ENCODE measurements at regions not wholly inside any gene's neighbourhood (a gene's known extent, or its start where the extent isn't known, plus 50 kb on each side); places are given as distances from the start of the nearest gene placed in this dataset.
"Not testable (repeated sequence)": the region's sequence is repeated elsewhere in the genome, so short reads cannot be mapped to it uniquely, and the experiment has no call there.

DNA sequence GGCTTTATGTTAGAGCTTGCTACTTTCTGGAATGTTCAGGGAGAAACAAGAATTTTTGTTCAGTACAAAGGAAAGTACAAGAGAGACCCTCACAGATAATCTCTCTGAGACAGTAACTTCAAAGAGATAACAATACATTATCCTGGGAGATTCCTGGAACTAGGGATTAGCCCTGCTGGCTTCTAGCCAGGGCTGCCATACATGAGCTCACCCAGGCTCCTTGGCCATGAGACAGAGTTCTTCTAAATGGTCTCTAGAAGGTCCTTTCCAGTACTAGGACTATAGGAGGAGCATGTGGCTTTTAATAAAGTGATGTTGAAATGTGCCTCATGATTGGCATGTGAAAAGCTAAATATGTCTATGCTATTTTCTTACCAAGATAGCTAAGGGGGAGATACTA lies 342.5 kb downstream of the EMP1 start:
- Histone ChIP-seq H2AFZ (ENCODE audit: low read depth, low read length) (no peak overlapping the region), H3K9me3 (ENCODE audit: low read length) (no peaks in the 10 kb centered on the region), H3K36me3 (ENCODE audit: insufficient read depth, low read length) (no peaks in the 10 kb centered on the region), H3K4me1 (ENCODE audit: insufficient read depth, low read length) (peaks cover 10% of the 10 kb centered on the region), H3K4me3 (ENCODE audit: low read length) (no peak overlapping the region), H3K27me3 (ENCODE audit: insufficient read depth, low read length) (no peaks in the 10 kb centered on the region)

DNA sequence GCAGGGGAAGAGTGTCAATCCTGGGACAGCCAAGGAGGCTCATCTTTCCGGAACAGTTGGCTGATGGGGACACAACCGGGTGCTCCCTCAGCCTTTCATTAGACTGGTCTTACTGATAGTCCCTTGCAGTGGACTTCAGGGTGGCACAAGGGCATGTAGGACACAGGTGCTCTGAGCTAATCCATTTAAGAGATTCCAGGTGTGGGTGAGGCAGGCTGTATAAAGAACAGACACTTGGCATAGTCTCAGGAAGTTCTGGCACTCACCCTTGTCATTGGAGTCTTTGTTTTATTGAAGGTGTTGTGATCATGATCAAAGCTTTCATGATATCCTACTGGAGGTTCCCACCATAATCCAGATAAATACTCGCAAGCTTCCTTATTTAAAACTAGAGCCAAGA lies 341.6 kb downstream of the EMP1 start:
- H3K4me1 ChIP-seq (ENCODE audit: insufficient read depth, low read length), result peaks cover 14% of the 10 kb centered on the region
- no peak overlapping the region for H2AFZ ChIP-seq (ENCODE audit: low read depth, low read length)
- H3K27me3 ChIP-seq (ENCODE audit: insufficient read depth, low read length), result no peaks in the 10 kb centered on the region
- no peaks in the 10 kb centered on the region for H3K36me3 ChIP-seq (ENCODE audit: insufficient read depth, low read length)
- no peaks in the 10 kb centered on the region for H3K9me3 ChIP-seq (ENCODE audit: low read length)
- H3K4me3 ChIP-seq (ENCODE audit: low read length), result no peak overlapping the region

DNA sequence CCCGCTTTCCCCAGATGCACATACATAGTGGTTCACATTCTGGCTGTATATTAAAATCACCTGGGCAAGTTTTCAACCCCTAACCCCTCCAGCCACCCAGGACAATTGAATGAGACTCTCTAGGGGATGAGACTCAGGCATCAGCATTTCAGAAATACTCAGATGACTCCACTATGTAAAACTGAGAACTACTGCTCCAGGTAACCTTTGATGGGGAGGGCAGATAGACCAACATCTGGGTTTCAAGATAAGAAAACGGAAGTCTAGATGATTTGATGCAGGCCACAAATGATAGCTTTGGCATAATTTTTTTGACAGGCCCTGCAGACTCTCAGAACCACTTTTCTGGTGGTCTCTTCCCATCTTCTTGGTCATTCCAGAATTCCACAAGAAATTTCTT lies 341.1 kb downstream of the EMP1 start:
- no peak overlapping the region for H2AFZ ChIP-seq (ENCODE audit: low read depth, low read length)
- no peaks in the 10 kb centered on the region for H3K9me3 ChIP-seq (ENCODE audit: low read length)
- no peaks in the 10 kb centered on the region for H3K27me3 ChIP-seq (ENCODE audit: insufficient read depth, low read length)
- peaks cover 14% of the 10 kb centered on the region for H3K4me1 ChIP-seq (ENCODE audit: insufficient read depth, low read length)
- no peak overlapping the region for H3K4me3 ChIP-seq (ENCODE audit: low read length)
- H3K36me3 ChIP-seq (ENCODE audit: insufficient read depth, low read length), result no peaks in the 10 kb centered on the region

DNA sequence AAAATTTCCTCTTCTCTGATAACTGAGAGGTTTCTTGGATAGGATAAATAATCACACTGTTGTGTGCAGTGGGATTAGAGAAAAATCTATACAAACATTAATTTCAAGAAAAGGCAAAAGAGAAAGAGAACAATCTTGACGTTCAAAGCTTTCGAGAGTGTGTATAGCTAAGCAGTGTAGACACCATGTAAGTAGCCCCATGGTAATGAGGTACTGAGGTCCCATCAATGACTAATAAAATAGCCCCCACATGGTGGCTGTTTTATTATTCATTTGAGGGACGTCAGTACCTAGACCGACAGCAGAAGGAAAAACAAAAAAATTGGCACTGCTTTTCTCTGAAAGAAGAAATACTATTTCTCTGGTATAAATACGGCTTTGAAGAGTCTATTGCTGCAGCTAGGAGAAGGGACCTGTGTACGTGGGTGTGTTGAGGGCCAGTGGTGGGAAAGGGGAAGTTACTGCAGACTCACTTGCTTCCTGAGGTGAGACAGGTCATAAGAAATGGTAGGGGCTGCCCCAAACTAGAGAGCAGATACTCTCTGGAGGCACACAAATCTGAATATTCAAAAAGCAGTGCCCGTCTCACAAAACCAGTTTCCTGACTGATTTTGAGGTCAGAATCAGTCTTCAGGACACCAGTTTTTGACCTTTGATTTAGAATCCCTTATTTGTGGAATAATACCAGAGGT lies 339.8 kb downstream of the EMP1 start:
- Histone ChIP-seq H3K4me1 (ENCODE audit: insufficient read depth, low read length) (peaks cover 11% of the 10 kb centered on the region), H3K9me3 (ENCODE audit: low read length) (no peaks in the 10 kb centered on the region), H3K27me3 (ENCODE audit: insufficient read depth, low read length) (no peaks in the 10 kb centered on the region), H2AFZ (ENCODE audit: low read depth, low read length) (no peak overlapping the region), H3K36me3 (ENCODE audit: insufficient read depth, low read length) (no peaks in the 10 kb centered on the region), H3K4me3 (ENCODE audit: low read length) (no peak overlapping the region)

DNA sequence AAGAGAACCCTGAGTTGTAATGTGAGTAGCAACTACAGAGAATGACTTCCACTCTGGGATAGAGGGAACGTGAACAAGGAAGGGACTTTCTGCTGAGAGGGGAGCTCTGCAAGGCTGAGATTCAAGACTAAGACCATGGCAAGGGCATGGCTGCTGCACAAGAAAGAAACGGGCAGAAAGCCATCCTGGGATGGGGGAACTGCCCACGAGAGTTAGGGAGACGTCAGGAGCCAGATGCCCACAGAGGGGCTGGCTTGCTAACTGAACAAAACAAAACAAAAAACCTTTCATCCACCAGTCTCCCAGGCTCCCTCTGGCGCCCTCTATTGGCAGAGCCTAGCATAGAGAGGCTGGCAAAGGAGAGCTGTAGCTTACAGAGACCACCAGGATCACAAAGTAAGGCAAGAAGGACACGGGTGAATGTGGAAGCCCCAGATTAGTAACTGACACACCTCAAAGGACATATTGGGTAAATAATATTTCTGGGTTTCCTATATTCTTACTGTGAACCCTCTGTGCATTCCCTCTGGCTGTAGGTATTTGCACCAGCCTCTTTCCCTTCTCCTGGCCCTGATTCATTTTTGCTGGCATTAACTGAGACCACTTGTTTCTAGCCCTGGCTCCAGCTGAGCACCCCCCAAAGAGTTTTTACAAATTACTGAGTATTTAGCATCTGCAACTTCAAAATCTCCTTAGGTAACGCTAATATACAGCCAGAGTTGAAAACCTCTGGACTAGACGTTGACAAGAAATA lies 338.3 kb downstream of the EMP1 start:
- Histone ChIP-seq H2AFZ (ENCODE audit: low read depth, low read length) (no peak overlapping the region), H3K36me3 (ENCODE audit: insufficient read depth, low read length) (no peaks in the 10 kb centered on the region), H3K27me3 (ENCODE audit: insufficient read depth, low read length) (no peaks in the 10 kb centered on the region), H3K9me3 (ENCODE audit: low read length) (no peaks in the 10 kb centered on the region), H3K4me1 (ENCODE audit: insufficient read depth, low read length) (peaks cover 11% of the 10 kb centered on the region), H3K4me3 (ENCODE audit: low read length) (no peak overlapping the region)

DNA sequence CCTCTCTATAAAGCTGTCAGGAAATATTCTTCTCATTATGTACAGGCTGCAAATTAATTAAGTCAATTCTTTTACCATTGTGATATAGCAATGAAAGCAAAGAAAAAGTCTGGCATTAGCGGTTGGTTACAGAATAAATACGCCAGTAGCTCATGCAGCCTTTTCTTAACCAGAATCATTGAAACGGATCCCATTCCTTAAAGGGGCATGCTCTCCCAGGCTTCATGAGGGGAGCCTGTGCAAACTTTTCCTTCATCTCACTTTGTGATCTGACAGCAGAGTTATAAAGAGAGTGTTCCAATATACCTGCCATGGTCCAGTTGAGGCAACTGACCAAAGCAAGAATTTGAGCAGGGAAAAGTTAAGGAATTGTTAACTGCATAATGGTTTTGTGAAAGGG lies 337.7 kb downstream of the EMP1 start:
- Histone ChIP-seq H3K36me3 (ENCODE audit: insufficient read depth, low read length) (no peaks in the 10 kb centered on the region), H2AFZ (ENCODE audit: low read depth, low read length) (no peak overlapping the region), H3K27me3 (ENCODE audit: insufficient read depth, low read length) (no peaks in the 10 kb centered on the region), H3K4me1 (ENCODE audit: insufficient read depth, low read length) (peaks cover 11% of the 10 kb centered on the region), H3K4me3 (ENCODE audit: low read length) (no peak overlapping the region), H3K9me3 (ENCODE audit: low read length) (no peaks in the 10 kb centered on the region)

DNA sequence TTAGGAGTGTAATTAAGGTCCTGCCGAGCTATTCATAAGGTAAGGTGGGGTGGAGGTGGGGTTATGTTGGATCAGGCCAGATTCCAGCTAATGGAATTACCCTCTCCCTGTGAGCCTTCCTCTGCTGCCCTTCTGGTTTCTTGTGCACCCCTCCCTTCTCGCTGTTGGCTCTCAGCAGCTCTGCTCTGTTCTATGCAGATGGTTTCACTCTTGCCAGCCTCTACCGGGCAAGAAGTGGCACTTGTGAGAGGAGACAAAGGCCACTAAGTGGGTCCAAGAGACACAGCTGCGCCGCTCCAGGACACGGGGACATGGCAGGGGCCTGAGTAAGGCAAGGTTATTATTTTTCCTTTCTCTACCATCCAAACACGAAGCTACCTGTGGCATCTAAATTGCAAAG lies 334.4 kb downstream of the EMP1 start:
- Histone ChIP-seq H3K4me3 (ENCODE audit: low read length) (no peak overlapping the region), H3K27me3 (ENCODE audit: insufficient read depth, low read length) (no peaks in the 10 kb centered on the region), H2AFZ (ENCODE audit: low read depth, low read length) (no peak overlapping the region), H3K36me3 (ENCODE audit: insufficient read depth, low read length) (no peaks in the 10 kb centered on the region), H3K9me3 (ENCODE audit: low read length) (no peaks in the 10 kb centered on the region), H3K4me1 (ENCODE audit: insufficient read depth, low read length) (peaks cover 16% of the 10 kb centered on the region)

DNA sequence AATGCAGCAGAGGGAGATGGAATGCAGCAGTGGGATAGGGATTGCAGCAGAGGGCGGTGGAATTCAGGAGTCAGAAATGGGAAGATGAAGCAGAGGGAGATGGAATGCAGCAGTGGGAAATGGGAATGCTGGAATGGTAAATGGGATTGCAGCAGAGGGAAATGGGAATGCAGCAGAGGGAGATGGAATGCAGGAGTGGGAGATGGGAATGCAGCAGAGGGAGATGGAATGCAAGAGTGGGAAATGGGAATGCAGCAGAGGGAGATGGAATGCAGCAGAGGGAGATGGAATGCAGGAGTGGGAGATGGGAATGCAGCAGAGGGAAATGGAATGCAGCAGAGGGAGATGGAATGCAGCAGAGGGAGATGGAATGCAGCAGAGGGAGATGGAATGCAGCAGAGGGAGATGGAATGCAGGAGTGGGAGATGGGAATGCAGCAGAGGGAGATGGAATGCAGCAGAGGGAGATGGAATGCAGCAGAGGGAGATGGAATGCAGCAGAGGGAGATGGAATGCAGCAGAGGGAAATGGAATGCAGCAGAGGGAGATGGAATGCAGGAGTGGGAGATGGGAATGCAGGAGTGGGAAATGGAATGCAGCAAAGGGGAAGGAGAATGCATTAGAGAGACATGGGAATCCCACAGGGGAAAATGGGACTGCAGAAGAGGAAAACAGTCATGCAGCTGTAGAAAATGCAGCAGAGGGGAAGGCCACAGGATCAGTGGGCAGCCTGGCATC lies 329.8 kb downstream of the EMP1 start:
- H3K4me1 ChIP-seq (ENCODE audit: insufficient read depth, low read length), result peaks cover 15% of the 10 kb centered on the region
- not testable (repeated sequence) for H3K4me3 ChIP-seq (ENCODE audit: low read length)

DNA sequence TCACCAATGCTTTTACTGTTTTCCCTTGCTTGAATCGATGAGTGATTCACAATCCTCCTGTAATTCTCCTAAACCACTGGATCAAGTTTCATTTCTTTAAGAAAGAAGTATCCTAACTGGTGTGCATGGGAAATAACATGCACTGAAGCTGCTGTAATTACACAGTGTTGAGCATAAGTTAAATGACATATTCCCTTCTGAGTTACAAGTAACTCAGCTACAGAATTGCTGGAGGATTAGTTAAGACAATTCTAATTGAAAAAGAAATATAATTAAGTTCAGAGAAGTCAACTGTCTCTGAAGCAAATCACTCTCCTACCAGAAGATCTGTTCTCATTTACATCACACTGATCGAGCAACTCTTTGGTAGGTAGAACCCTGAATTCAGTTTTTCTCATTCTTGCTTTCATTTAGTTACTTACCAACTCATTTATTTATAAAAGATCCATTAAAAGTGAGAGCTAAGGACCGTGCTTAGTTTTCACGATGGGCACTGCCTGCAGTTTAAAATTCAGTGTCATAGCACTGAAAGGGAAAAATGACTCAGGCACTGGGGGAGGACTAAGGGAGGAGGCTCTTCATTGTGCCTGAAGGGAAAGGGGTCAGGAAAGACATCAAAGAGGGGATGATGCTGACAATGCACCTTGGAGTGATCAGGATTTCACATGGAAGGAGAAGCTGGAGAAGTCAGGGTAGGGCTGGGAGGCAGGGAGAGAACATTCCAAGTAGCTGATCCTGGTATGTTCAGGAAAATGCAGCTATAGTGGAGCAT lies 327.2 kb downstream of the EMP1 start:
- H3K4me3 ChIP-seq (ENCODE audit: low read length), result no peak overlapping the region

More for the DNA sequence above, 329.8 kb downstream of the EMP1 start:
- not testable (repeated sequence) for H2AFZ ChIP-seq (ENCODE audit: low read depth, low read length); H3K27me3 ChIP-seq (ENCODE audit: insufficient read depth, low read length); H3K36me3 ChIP-seq (ENCODE audit: insufficient read depth, low read length); H3K9me3 ChIP-seq (ENCODE audit: low read length)

DNA sequence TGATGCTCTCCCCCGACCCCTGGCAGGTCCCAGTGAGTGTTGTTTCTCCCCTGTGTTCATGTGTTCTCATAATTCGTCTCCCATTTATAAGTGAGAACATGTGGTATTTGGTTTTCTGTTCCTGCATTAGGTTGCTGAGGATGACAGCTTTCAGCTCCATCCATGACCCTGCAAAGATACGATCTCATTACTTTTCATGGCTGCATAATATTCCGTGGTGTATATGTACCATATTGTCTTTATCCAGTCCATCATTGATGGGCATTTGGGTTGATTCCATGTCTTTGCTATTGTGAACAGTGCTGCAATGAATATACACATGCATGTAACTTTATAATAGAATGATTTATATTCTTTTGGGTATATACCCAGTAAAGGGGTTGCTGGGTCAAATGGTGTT lies 321.5 kb downstream of the EMP1 start:
- H3K36me3 ChIP-seq (ENCODE audit: insufficient read depth, low read length); H3K4me1 ChIP-seq (ENCODE audit: insufficient read depth, low read length); H3K4me3 ChIP-seq (ENCODE audit: low read length); H3K27me3 ChIP-seq (ENCODE audit: insufficient read depth, low read length); H2AFZ ChIP-seq (ENCODE audit: low read depth, low read length); H3K9me3 ChIP-seq (ENCODE audit: low read length): not testable (repeated sequence)

More for the DNA sequence above, 327.2 kb downstream of the EMP1 start:
- no peaks in the 10 kb centered on the region for H3K27me3 ChIP-seq (ENCODE audit: insufficient read depth, low read length)
- H2AFZ ChIP-seq (ENCODE audit: low read depth, low read length), result no peak overlapping the region
- H3K4me1 ChIP-seq (ENCODE audit: insufficient read depth, low read length), result peaks cover 15% of the 10 kb centered on the region
- H3K9me3 ChIP-seq (ENCODE audit: low read length), result no peaks in the 10 kb centered on the region
- no peaks in the 10 kb centered on the region for H3K36me3 ChIP-seq (ENCODE audit: insufficient read depth, low read length)

DNA sequence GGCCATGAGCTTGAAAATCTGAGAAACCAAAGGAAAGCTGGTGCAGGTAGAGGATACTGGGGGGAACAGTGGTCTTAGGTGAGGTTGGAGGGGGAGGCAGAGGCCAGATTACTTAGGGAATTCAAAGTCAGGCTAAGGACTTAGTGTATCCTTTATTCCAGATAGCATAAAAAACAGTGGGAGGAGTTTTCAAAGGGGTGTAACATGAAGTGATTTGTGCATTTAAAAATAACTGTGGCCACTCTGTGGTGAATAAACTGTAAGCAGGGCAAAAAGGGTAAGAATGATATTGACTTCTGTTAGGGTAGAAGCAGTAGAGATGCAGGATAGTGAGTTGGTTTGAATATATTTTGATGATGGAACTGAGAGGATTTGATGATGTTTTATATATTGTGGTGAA lies 313.2 kb downstream of the EMP1 start:
- no peaks in the 10 kb centered on the region for H3K27me3 ChIP-seq (ENCODE audit: insufficient read depth, low read length)
- H3K4me1 ChIP-seq (ENCODE audit: insufficient read depth, low read length), result peaks cover 17% of the 10 kb centered on the region
- no peak overlapping the region for H2AFZ ChIP-seq (ENCODE audit: low read depth, low read length)
- no peak overlapping the region for H3K4me3 ChIP-seq (ENCODE audit: low read length)
- H3K36me3 ChIP-seq (ENCODE audit: insufficient read depth, low read length), result no peaks in the 10 kb centered on the region
- no peaks in the 10 kb centered on the region for H3K9me3 ChIP-seq (ENCODE audit: low read length)

DNA sequence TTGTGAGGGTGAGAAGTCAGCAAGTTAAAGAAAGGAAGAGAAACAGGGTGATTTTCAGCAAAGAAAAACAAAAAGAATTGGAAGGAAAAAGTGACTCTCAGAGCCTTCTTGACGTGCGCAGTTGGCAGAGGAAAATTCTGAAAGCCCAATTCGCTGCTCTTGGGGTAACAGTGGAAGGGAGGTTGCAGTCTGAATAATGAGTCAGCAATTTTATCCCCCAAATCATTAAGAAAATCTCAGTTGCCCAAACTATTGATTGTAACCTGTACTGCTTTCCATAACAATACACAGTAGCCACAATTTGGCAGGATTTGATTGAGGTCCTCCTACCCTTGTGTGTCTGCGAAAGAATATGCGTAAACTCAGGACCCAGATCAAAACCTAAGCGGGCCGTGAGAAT lies 309.1 kb downstream of the EMP1 start:
- Histone ChIP-seq H3K36me3 (ENCODE audit: insufficient read depth, low read length) (no peaks in the 10 kb centered on the region), H2AFZ (ENCODE audit: low read depth, low read length) (no peak overlapping the region), H3K4me3 (ENCODE audit: low read length) (no peak overlapping the region), H3K9me3 (ENCODE audit: low read length) (no peaks in the 10 kb centered on the region), H3K4me1 (ENCODE audit: insufficient read depth, low read length) (peaks cover 34% of the 10 kb centered on the region), H3K27me3 (ENCODE audit: insufficient read depth, low read length) (no peaks in the 10 kb centered on the region)

DNA sequence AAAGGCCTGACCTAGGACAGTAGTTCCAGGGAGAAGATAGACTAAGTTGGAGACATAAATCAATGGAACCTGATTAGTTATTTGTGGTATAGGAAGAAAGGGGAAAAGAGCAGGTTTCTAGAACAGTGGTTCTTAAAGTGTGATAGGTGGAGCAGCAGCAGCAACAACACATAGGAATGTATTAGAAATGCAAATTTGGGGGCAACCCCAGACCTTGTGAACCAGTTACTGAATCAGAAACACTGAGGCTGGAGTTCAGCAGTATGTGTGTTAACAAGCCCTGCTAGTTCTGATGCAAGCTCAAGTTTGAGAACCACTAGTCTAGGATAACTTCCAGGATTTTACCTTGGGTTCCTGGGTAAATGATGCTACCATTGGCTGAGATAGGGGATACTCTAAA lies 308.7 kb downstream of the EMP1 start:
- peaks cover 34% of the 10 kb centered on the region for H3K4me1 ChIP-seq (ENCODE audit: insufficient read depth, low read length)
- no peaks in the 10 kb centered on the region for H3K27me3 ChIP-seq (ENCODE audit: insufficient read depth, low read length)
- no peaks in the 10 kb centered on the region for H3K9me3 ChIP-seq (ENCODE audit: low read length)
- H2AFZ ChIP-seq (ENCODE audit: low read depth, low read length), result no peak overlapping the region
- H3K36me3 ChIP-seq (ENCODE audit: insufficient read depth, low read length), result no peaks in the 10 kb centered on the region
- H3K4me3 ChIP-seq (ENCODE audit: low read length), result no peak overlapping the region

Data from neuron (in vitro differentiated cells).